MM.1S (cell line): ENCODE measurements at regions not wholly inside any gene's neighbourhood (a gene's known extent, or its start where the extent isn't known, plus 50 kb on each side); places are given as distances from the start of the nearest gene placed in this dataset.

Experiments
- CTCF ChIP-seq: fragments of 300-600 bp; sonication (generic); IDR thresholded peaks from 2 replicates; pipeline ENCODE4 v1.5.1; 2016; ENCODE audit warnings: antibody characterized with exemption, low read length, mixed read lengths
- EZH2 ChIP-seq: fragments of 300-600 bp; sonication (generic); optimal IDR thresholded peaks from 2 replicates; pipeline ENCODE3; 2017; ENCODE audit warnings: low read depth, mild to moderate bottlenecking, antibody characterized with exemption, low read length, mixed read lengths
- EZH2phosphoT487 ChIP-seq: fragments of 300-600 bp; sonication (generic); IDR thresholded peaks from 2 replicates; pipeline ENCODE4 v1.6.1; 2018; ENCODE audit warnings: antibody characterized with exemption, low read length

DNA sequence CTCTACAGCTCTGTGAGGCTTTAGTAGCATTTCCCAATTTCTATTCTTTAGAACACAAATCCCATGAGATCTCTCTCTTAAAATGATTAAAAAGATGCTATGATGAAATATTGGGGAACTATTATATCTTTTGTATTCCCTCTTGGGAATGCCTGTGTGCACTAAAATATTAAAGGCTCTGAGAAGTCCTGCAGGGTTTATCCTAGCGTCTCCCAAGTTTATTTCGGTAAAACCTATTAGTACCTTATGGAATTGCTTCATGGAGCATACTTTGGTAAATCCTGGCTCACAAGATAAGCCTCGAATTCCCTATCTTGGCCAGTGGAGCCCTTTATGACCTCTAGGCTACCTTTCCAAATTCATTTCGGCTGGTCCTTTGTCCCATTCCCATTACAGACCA is 306.8 kb downstream of the VRK1 start:
- no peak for TF ChIP-seq CTCF
- no peak for TF ChIP-seq EZH2phosphoT487
- TF ChIP-seq EZH2, result no peak
